ENCODE measurements at regions not wholly inside any gene's neighbourhood (a gene's known extent, or its start where the extent isn't known, plus 50 kb on each side); places are given as distances from the start of the nearest gene placed in this dataset.
"Not testable (repeated sequence)": the region's sequence is repeated elsewhere in the genome, so short reads cannot be mapped to it uniquely, and the experiment has no call there.

- no peak for TF ChIP-seq CTCF (IDR thresholded peaks at IDR 0.05; ENCODE audit: extremely low read depth, insufficient read depth, missing control alignments)
- DNase-seq (ENCODE audit: low spot score): no peak
- in situ Hi-C loops (cut with MboI; ENCODE audit: low pct_unique_long_range_greater_than_20kb, low sequenced_read_pairs, unreplicated experiment): no loop called here
Observed at GRCh38 chr11:31956310-31956709, 134.6 kb upstream of the RCN1 start.

- in situ Hi-C loops (cut with MboI; ENCODE audit: low pct_unique_long_range_greater_than_20kb, low sequenced_read_pairs, unreplicated experiment): no loop called here
- no peak for DNase-seq (ENCODE audit: low spot score)
- no peak for TF ChIP-seq CTCF (IDR thresholded peaks at IDR 0.05; ENCODE audit: extremely low read depth, insufficient read depth, missing control alignments)
Observed at GRCh38 chr11:31955838-31956237, 135.0 kb upstream of the RCN1 start.

GRCh38 chr11:31953803-31954327 is 137.0 kb upstream of the RCN1 start:
- DNase-seq (ENCODE audit: low spot score): no peak
- in situ Hi-C loops (cut with MboI; ENCODE audit: low pct_unique_long_range_greater_than_20kb, low sequenced_read_pairs, unreplicated experiment): no loop called here
- TF ChIP-seq CTCF (IDR thresholded peaks at IDR 0.05; ENCODE audit: extremely low read depth, insufficient read depth, missing control alignments): no peak

- DNase-seq (ENCODE audit: low spot score); in situ Hi-C loops (cut with MboI; ENCODE audit: low pct_unique_long_range_greater_than_20kb, low sequenced_read_pairs, unreplicated experiment): not testable (repeated sequence)
Observed at GRCh38 chr11:31949733-31950200, 138.6 kb upstream of the PAX6 start.

GRCh38 chr11:31947051-31947450 is 135.9 kb upstream of the PAX6 start:
- TF ChIP-seq CTCF (IDR thresholded peaks at IDR 0.05; ENCODE audit: extremely low read depth, insufficient read depth, missing control alignments): no peak
- DNase-seq (ENCODE audit: low spot score): no peak
- in situ Hi-C loops (cut with MboI; ENCODE audit: low pct_unique_long_range_greater_than_20kb, low sequenced_read_pairs, unreplicated experiment): no loop called here

- DNase-seq (ENCODE audit: low spot score): peak; percentile 34
- no peak for TF ChIP-seq CTCF (IDR thresholded peaks at IDR 0.05; ENCODE audit: extremely low read depth, insufficient read depth, missing control alignments)
- in situ Hi-C loops (cut with MboI; ENCODE audit: low pct_unique_long_range_greater_than_20kb, low sequenced_read_pairs, unreplicated experiment): no loop called here
Observed at GRCh38 chr11:31943056-31943780, 132.1 kb upstream of the PAX6 start.

- TF ChIP-seq CTCF (IDR thresholded peaks at IDR 0.05; ENCODE audit: extremely low read depth, insufficient read depth, missing control alignments): no peak
- DNase-seq (ENCODE audit: low spot score): no peak
- in situ Hi-C loops (cut with MboI; ENCODE audit: low pct_unique_long_range_greater_than_20kb, low sequenced_read_pairs, unreplicated experiment): no loop called here
Observed at GRCh38 chr11:31940371-31941037, 129.4 kb upstream of the PAX6 start.
